ENCODE measurements at regions not wholly inside any gene's neighbourhood (a gene's known extent, or its start where the extent isn't known, plus 50 kb on each side); places are given as distances from the start of the nearest gene placed in this dataset.

DNA sequence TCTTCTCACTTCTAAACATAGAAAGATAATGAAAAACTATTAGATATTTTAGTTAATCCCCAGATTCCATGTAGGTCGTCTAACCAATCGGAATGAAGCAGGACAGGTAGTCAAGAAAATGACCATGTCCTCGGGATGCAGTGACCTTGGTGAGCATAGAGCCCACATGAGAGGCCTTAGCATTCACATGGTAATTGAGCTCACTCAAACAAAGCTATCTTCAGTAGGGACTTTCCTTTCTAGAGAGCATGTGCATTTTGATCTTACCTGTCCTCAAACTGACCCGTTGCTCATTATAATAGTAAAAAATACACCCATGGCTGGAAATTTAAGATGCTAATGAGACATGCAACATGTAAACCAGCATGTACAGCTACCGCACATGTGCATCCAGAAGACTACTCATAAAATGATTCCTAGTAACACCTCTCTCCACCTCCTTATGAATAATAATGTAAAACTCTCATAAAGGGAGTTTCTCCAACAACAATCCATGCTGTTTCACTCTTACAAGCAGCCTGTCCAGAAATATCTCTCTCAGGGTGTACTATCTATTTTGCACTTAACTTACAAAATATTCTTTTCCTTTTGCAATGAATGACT, 274.0 kb upstream of the CDH9 start:
- in situ Hi-C loops (cut with MboI; ENCODE audit: low pct_ligation_motif_present in 1 of 4, low pct_unique_long_range_greater_than_20kb in 1 of 4, low sequenced_read_pairs in 3 of 4) (no loop called here), intact Hi-C loops (cut with DNase I; ENCODE audit: low total_unique reads) (no loop called here)
- TF ChIP-seq, protein P1, sequence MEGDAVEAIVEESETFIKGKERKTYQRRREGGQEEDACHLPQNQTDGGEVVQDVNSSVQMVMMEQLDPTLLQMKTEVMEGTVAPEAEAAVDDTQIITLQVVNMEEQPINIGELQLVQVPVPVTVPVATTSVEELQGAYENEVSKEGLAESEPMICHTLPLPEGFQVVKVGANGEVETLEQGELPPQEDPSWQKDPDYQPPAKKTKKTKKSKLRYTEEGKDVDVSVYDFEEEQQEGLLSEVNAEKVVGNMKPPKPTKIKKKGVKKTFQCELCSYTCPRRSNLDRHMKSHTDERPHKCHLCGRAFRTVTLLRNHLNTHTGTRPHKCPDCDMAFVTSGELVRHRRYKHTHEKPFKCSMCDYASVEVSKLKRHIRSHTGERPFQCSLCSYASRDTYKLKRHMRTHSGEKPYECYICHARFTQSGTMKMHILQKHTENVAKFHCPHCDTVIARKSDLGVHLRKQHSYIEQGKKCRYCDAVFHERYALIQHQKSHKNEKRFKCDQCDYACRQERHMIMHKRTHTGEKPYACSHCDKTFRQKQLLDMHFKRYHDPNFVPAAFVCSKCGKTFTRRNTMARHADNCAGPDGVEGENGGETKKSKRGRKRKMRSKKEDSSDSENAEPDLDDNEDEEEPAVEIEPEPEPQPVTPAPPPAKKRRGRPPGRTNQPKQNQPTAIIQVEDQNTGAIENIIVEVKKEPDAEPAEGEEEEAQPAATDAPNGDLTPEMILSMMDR (IDR thresholded peaks at IDR 0.05), result no peak
- TF ChIP-seq POLR2A (IDR thresholded peaks at IDR 0.05), result no peak
- TF ChIP-seq EP300 (IDR thresholded peaks at IDR 0.05; ENCODE audit: low read depth), result no peak
- no peak overlapping the region for H3K27ac ChIP-seq
- no peak overlapping the region for H3K4me3 ChIP-seq
- no peaks in the 10 kb centered on the region for H3K9me3 ChIP-seq
- no peaks in the 10 kb centered on the region for H3K4me1 ChIP-seq
- H3K36me3 ChIP-seq, result no peaks in the 10 kb centered on the region
- 68 to 83% methylated on average over 3 to 5 of the region's 5 CpGs for WGBS, 2 donors (ENCODE audit: low coverage in 1 of 2)
- no peaks in the 10 kb centered on the region for H3K27me3 ChIP-seq
- no peak for DNase-seq

DNA sequence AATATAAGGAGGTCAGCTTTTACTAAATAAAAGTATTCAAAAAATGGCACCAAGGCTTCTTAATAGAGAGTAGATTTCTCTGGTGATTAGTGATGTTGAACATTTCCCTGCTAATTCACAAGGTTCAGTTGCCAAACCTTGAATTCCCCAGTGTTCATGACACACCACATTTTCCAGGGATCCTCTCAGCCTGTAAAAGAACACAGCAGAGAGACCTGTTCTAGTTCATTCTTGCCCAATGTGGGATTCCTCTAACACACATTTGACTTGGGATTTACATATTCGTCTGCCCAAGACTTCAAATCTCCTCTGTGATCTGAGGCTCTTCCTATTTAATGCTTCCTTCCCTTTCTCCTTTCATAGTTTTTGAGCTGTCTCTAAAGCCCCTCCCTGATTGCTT, 273.2 kb upstream of the CDH9 start:
- in situ Hi-C loops (cut with MboI; ENCODE audit: low pct_ligation_motif_present in 1 of 4, low pct_unique_long_range_greater_than_20kb in 1 of 4, low sequenced_read_pairs in 3 of 4), result no loop called here
- Histone ChIP-seq H3K36me3 (no peaks in the 10 kb centered on the region), H3K27me3 (no peaks in the 10 kb centered on the region), H3K27ac (no peak overlapping the region), H3K4me3 (no peak overlapping the region), H3K4me1 (no peaks in the 10 kb centered on the region), H3K9me3 (no peaks in the 10 kb centered on the region)
- intact Hi-C loops (cut with DNase I; ENCODE audit: low total_unique reads), result no loop called here
- TF ChIP-seq POLR2AphosphoS5 (IDR thresholded peaks at IDR 0.05), result no peak
- TF ChIP-seq POLR2A (IDR thresholded peaks at IDR 0.05), result no peak
- TF ChIP-seq, protein P1 (IDR thresholded peaks at IDR 0.05), result no peak
- WGBS, 2 donors (ENCODE audit: low coverage in 1 of 2), result 57 to 89% methylated on average over 1 of the region's 1 CpG
- DNase-seq, result no peak

DNA sequence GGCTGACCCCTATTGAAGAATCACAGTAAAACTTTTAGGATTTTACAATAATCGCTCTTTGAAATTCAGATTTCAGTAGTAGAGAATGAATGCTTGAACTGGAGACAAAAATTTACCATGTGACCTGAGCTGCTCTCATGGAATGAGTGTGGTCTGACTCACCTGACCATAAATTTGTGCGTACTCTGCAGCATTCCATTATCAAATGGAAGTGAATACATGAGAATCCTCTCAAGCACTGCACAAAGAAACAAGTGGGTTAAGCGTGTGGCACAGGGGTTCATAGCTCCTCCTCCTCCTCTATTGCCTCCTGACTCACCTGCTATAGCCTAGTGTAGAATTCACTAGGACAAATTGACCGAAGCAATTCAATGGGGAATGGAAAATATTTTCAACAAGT, 269.8 kb upstream of the CDH9 start:
- no peak overlapping the region for H3K4me3 ChIP-seq
- H3K27me3 ChIP-seq, result no peaks in the 10 kb centered on the region
- in situ Hi-C loops (cut with MboI; ENCODE audit: low pct_ligation_motif_present in 1 of 4, low pct_unique_long_range_greater_than_20kb in 1 of 4, low sequenced_read_pairs in 3 of 4) (no loop called here), intact Hi-C loops (cut with DNase I; ENCODE audit: low total_unique reads) (no loop called here)
- no peaks in the 10 kb centered on the region for H3K36me3 ChIP-seq
- no peak overlapping the region for H3K27ac ChIP-seq
- no peaks in the 10 kb centered on the region for H3K4me1 ChIP-seq
- TF ChIP-seq EP300 (IDR thresholded peaks at IDR 0.05; ENCODE audit: low read depth) (no peak), POLR2AphosphoS5 (IDR thresholded peaks at IDR 0.05) (no peak), POLR2A (IDR thresholded peaks at IDR 0.05) (no peak)
- TF ChIP-seq, protein P1 (IDR thresholded peaks at IDR 0.05), result no peak
- WGBS, 2 donors (ENCODE audit: low coverage in 1 of 2), result 77 to 83% methylated on average over 2 to 4 of the region's 4 CpGs
- DNase-seq, result no peak
- H3K9me3 ChIP-seq, result no peaks in the 10 kb centered on the region

DNA sequence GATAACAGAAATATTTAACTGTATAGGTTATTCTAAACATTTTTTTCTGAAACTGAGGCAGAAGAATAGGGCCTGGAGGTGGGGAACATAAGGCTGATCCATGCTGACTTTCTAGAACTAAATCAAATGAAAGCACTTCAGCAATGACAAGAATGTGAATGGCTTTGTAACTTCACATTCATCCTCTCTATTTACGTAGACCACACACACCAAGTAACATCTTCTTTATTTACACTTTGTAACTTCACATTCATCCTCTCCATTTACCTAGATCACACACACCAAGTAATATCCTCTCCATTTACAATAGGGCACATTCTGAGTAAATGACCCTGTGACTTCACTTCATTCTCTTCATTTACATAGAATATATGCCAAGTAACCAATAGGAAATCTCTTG, 251.8 kb upstream of the CDH9 start:
- TF ChIP-seq, protein P1 (IDR thresholded peaks at IDR 0.05), result no peak
- TF ChIP-seq POLR2A (IDR thresholded peaks at IDR 0.05) (no peak), POLR2AphosphoS5 (IDR thresholded peaks at IDR 0.05) (no peak), EP300 (IDR thresholded peaks at IDR 0.05; ENCODE audit: low read depth) (no peak)
- H3K4me3 ChIP-seq, result no peak overlapping the region
- intact Hi-C loops (cut with DNase I; ENCODE audit: low total_unique reads) (no loop called here), in situ Hi-C loops (cut with MboI; ENCODE audit: low pct_ligation_motif_present in 1 of 4, low pct_unique_long_range_greater_than_20kb in 1 of 4, low sequenced_read_pairs in 3 of 4) (no loop called here)
- no peaks in the 10 kb centered on the region for H3K9me3 ChIP-seq
- H3K27ac ChIP-seq, result no peak overlapping the region
- DNase-seq, result no peak
- H3K4me1 ChIP-seq, result no peaks in the 10 kb centered on the region
- H3K36me3 ChIP-seq, result no peaks in the 10 kb centered on the region
- H3K27me3 ChIP-seq, result no peaks in the 10 kb centered on the region
- 74% methylated on average over 1 of the region's 1 CpG; no CpG with 5 or more reads in 1 of the 2 donors for WGBS, 2 donors (ENCODE audit: low coverage in 1 of 2)
